ENCODE measurements at regions not wholly inside any gene's neighbourhood (a gene's known extent, or its start where the extent isn't known, plus 50 kb on each side); places are given as distances from the start of the nearest gene placed in this dataset.

DNA sequence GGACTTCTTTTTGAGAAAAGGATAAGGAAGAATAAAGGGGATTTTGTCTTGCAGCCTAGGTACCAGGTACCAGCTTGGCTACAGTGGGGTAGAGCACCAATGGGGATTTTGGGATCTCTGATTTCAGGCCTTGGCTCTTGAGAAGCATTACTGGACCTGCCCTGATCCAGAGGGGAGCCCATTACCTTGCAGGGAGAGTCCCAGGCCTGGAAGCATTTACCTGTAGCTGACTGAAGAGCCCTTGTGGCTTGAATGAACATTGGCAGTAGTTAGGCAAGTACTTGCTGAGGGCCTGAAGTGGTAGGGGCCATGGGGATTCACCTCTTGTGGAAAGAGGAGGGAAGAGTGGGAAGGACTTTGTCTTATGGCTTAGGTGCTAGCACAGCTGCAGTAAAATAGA lies 308.2 kb upstream of the FBXO33 start:
- TF ChIP-seq CTCF (IDR thresholded peaks at IDR 0.05) (no peak), GABPA (IDR thresholded peaks at IDR 0.05; ENCODE audit: low read depth) (no peak), EP300 (IDR thresholded peaks at IDR 0.05; ENCODE audit: borderline replicate concordance in 1 of 2, low read depth in 1 of 2, low read length in 1 of 2) (no peak)
